ENCODE measurements at regions not wholly inside any gene's neighbourhood (a gene's known extent, or its start where the extent isn't known, plus 50 kb on each side); places are given as distances from the start of the nearest gene placed in this dataset.

DNA sequence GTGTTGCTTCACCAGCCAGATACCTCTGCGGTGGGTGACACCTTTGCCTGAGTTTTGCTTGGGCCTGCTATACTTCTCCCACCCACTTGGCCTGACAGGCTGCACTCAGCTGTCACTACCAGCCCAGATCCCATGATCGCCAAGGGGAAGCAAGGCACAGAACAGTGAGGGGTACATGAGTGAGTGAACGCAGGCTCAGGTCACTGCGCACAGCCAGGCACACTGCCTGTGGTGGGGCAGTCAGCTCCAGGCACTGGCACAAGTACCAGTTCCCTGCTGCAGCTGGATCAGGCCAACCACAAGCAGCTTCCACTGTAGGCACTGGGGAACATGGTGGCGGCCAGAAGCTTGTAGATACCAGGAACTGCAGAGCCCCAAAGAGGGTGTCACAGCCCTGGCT, 441.9 kb upstream of the GRM3 start:
- Histone ChIP-seq H3K4me2 (ENCODE audit: insufficient read depth, low read length) (no peak overlapping the region), H3K36me3 (ENCODE audit: insufficient read depth, low read length) (no peaks in the 10 kb centered on the region), H2AFZ (ENCODE audit: low read depth, low read length) (no peak overlapping the region), H3K79me2 (ENCODE audit: insufficient read depth, low read length) (no peaks in the 10 kb centered on the region), H3K9ac (ENCODE audit: low read depth, low read length) (no peak overlapping the region), H3K4me3 (ENCODE audit: low read depth in 1 of 2, low read length in 2 of 2) (no peak overlapping the region), H4K20me1 (ENCODE audit: insufficient read depth, low read length) (no peaks in the 10 kb centered on the region), H3K27me3 (ENCODE audit: insufficient read depth, low read length, poor library complexity) (no peaks in the 10 kb centered on the region), H3K27ac (ENCODE audit: low read length) (no peak overlapping the region), H3K4me1 (ENCODE audit: insufficient read depth, low read length) (no peaks in the 10 kb centered on the region), H3K9me3 (ENCODE audit: insufficient read depth, low read length, severe bottlenecking) (peaks cover 19% of the 10 kb centered on the region)
- DNase-seq (no peak), ATAC-seq (ENCODE audit: insufficient read depth, low read depth) (no peak)
- TF ChIP-seq, protein P1, sequence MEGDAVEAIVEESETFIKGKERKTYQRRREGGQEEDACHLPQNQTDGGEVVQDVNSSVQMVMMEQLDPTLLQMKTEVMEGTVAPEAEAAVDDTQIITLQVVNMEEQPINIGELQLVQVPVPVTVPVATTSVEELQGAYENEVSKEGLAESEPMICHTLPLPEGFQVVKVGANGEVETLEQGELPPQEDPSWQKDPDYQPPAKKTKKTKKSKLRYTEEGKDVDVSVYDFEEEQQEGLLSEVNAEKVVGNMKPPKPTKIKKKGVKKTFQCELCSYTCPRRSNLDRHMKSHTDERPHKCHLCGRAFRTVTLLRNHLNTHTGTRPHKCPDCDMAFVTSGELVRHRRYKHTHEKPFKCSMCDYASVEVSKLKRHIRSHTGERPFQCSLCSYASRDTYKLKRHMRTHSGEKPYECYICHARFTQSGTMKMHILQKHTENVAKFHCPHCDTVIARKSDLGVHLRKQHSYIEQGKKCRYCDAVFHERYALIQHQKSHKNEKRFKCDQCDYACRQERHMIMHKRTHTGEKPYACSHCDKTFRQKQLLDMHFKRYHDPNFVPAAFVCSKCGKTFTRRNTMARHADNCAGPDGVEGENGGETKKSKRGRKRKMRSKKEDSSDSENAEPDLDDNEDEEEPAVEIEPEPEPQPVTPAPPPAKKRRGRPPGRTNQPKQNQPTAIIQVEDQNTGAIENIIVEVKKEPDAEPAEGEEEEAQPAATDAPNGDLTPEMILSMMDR (IDR thresholded peaks at IDR 0.05; ENCODE audit: borderline replicate concordance, extremely low read depth, low read length, poor library complexity, severe bottlenecking): no peak
- TF ChIP-seq EZH2 (IDR thresholded peaks at IDR 0.05; ENCODE audit: borderline replicate concordance, low read depth, low read length, severe bottlenecking): no peak

DNA sequence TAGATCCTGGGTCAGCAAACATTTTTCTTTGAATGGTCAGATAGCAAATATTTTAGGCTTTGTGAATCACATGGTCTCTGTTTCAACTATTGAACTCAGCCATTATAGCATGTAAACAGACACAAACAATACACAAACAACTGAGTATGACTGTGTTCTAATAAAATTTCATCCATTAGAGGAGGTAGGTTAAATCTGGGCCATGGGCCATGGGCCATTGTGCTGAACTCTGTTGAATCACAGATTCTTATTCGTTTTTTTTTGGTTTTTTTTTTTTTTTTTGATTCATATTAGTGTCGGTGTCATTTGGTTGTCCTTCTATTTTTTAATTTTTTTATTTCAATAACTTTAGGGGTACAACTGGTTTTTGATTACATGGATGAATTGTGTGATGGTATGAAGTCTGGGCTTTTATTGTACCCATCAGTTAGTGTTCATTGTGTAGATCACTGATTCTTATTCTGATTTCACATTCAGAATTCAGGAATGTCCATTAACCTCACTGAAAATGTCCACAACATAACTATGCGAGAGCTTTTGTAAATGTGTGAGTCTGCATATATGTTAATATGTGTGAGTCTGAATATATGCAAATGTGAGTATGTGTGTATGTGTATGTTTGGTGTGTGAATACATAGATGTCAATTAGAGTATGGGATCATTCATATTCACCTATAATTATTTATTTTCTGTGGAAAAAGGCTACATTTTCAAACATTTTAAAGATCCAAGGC, 443.7 kb upstream of the GRM3 start:
- Histone ChIP-seq H3K9me3 (ENCODE audit: insufficient read depth, low read length, severe bottlenecking) (peaks cover 19% of the 10 kb centered on the region), H3K27ac (ENCODE audit: low read length) (no peak overlapping the region), H3K9ac (ENCODE audit: low read depth, low read length) (no peak overlapping the region), H3K79me2 (ENCODE audit: insufficient read depth, low read length) (no peaks in the 10 kb centered on the region), H3K27me3 (ENCODE audit: insufficient read depth, low read length, poor library complexity) (no peaks in the 10 kb centered on the region), H4K20me1 (ENCODE audit: insufficient read depth, low read length) (no peaks in the 10 kb centered on the region), H3K36me3 (ENCODE audit: insufficient read depth, low read length) (no peaks in the 10 kb centered on the region), H3K4me1 (ENCODE audit: insufficient read depth, low read length) (no peaks in the 10 kb centered on the region), H3K4me2 (ENCODE audit: insufficient read depth, low read length) (no peak overlapping the region), H2AFZ (ENCODE audit: low read depth, low read length) (no peak overlapping the region), H3K4me3 (ENCODE audit: low read depth in 1 of 2, low read length in 2 of 2) (no peak overlapping the region)
- ATAC-seq (ENCODE audit: insufficient read depth, low read depth): no peak
- TF ChIP-seq, protein P1 (IDR thresholded peaks at IDR 0.05; ENCODE audit: borderline replicate concordance, extremely low read depth, low read length, poor library complexity, severe bottlenecking): no peak
- no peak for TF ChIP-seq EZH2 (IDR thresholded peaks at IDR 0.05; ENCODE audit: borderline replicate concordance, low read depth, low read length, severe bottlenecking)
- no peak for DNase-seq

DNA sequence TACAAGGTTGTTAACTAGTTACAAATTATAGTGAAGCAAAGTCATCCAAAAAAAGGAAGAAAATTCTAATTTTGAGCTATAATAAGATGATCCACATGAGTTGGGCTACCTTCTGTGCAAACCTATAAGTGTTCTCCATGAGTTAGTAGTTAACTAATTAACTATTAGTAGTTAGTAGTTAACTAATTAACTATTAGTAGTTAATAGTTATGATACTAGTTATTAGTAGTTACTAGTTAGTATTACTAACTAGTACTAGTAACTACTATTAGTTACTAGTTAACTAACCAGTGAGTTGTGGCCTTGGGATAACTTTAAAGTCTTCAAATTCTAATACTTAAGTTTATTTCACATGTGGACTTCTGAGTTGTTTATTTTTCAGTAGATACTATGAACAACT, 453.4 kb upstream of the GRM3 start:
- no peaks in the 10 kb centered on the region for H3K27me3 ChIP-seq (ENCODE audit: insufficient read depth, low read length, poor library complexity)
- H3K9me3 ChIP-seq (ENCODE audit: insufficient read depth, low read length, severe bottlenecking): no peaks in the 10 kb centered on the region

More for the DNA sequence above, 453.4 kb upstream of the GRM3 start:
- no peak for TF ChIP-seq EZH2 (IDR thresholded peaks at IDR 0.05; ENCODE audit: borderline replicate concordance, low read depth, low read length, severe bottlenecking)
- TF ChIP-seq, protein P1 (IDR thresholded peaks at IDR 0.05; ENCODE audit: borderline replicate concordance, extremely low read depth, low read length, poor library complexity, severe bottlenecking): no peak
- no peak for ATAC-seq (ENCODE audit: insufficient read depth, low read depth)
- H4K20me1 ChIP-seq (ENCODE audit: insufficient read depth, low read length): no peaks in the 10 kb centered on the region
- no peak overlapping the region for H3K4me3 ChIP-seq (ENCODE audit: low read depth in 1 of 2, low read length in 2 of 2)
- no peak overlapping the region for H2AFZ ChIP-seq (ENCODE audit: low read depth, low read length)
- H3K4me1 ChIP-seq (ENCODE audit: insufficient read depth, low read length): no peaks in the 10 kb centered on the region
- DNase-seq: no peak
- no peaks in the 10 kb centered on the region for H3K36me3 ChIP-seq (ENCODE audit: insufficient read depth, low read length)
- no peaks in the 10 kb centered on the region for H3K79me2 ChIP-seq (ENCODE audit: insufficient read depth, low read length)
- H3K4me2 ChIP-seq (ENCODE audit: insufficient read depth, low read length): no peak overlapping the region
- no peak overlapping the region for H3K9ac ChIP-seq (ENCODE audit: low read depth, low read length)
- H3K27ac ChIP-seq (ENCODE audit: low read length): no peak overlapping the region
